ENCODE measurements at regions not wholly inside any gene's neighbourhood (a gene's known extent, or its start where the extent isn't known, plus 50 kb on each side); places are given as distances from the start of the nearest gene placed in this dataset.

DNA sequence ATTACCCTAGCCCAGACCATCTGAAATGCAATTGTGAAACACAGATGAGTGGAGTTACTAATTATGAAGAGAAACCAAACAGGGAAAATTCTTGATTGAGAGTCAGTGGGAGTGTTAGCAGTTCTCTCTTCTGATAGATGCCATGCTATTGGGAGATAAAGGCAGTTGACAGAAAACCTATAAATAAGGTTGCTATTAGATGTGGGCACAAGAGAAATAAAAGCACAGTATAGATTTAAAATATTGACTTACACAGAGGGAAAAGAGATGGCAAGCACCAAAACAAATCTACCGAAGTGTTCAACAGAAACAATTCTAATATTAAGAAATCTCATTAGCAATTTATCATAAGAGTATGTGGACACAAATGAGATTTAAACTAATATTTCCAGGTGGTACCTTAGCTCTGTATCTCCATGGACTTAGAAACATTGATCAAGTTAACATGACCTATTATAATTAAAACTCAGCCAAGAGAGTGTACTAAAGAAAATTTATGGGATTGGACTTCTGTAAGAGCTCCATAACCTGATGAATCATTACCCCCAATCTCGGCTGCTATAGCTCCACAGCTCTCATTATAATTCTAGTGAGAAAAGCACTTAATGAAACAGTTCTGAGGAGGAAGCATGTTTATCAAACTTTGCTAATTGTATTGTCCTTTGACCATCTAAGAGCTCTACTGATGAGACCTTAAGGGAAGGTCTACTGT lies 665.0 kb upstream of the RIOK2 start:
- Mint-ChIP-seq H3K9me3 (peaks cover 5% of the 10 kb centered on the region), H3K36me3 (no peaks in the 10 kb centered on the region), H3K4me1 (peaks cover 17% of the 10 kb centered on the region), H3K27me3 (ENCODE audit: low read depth) (no peaks in the 10 kb centered on the region), H3K27ac (no peak overlapping the region), H3K4me3 (no peak overlapping the region)
- no peak for TF ChIP-seq CTCF (IDR thresholded peaks at IDR 0.05; ENCODE audit: unreplicated experiment)
- no peak for DNase-seq (ENCODE audit: low spot score in 2 of 2, unreplicated experiment in 2 of 2)

DNA sequence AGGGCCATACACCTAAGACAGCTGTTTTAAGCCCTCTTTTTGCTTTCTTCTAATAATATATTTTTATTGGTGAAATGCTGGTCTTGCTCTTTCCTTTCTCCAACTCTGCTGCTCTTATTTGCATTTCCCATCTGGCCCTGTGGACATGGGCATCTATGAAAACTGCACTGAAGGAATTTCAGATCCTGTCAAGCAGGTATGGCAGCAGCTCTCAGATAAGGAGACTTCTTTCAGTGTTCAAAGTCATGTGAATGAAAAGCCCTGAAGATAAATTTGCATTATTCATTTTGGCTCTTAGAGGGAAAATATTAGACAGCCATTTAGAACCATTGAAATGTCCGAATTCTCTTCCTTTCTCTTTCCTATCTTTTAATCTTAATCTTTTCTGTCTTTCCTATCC lies 668.0 kb upstream of the RIOK2 start:
- peaks cover 7% of the 10 kb centered on the region for H3K9me3 Mint-ChIP-seq
- no peaks in the 10 kb centered on the region for H3K27me3 Mint-ChIP-seq (ENCODE audit: low read depth)
- no peak overlapping the region for H3K4me3 Mint-ChIP-seq
- no peaks in the 10 kb centered on the region for H3K36me3 Mint-ChIP-seq
- TF ChIP-seq CTCF (IDR thresholded peaks at IDR 0.05; ENCODE audit: unreplicated experiment), result no peak
- no peak overlapping the region for H3K27ac Mint-ChIP-seq
- peaks cover 17% of the 10 kb centered on the region for H3K4me1 Mint-ChIP-seq
- DNase-seq (ENCODE audit: low spot score in 2 of 2, unreplicated experiment in 2 of 2), result no peak

GRCh38 chr5:97854871-97855762 lies 672.1 kb upstream of the RIOK2 start:
- Mint-ChIP-seq H3K9me3 (peaks cover 19% of the 10 kb centered on the region), H3K4me1 (peaks cover 5% of the 10 kb centered on the region), H3K4me3 (no peak overlapping the region), H3K36me3 (no peaks in the 10 kb centered on the region), H3K27ac (no peak overlapping the region), H3K27me3 (ENCODE audit: low read depth) (no peaks in the 10 kb centered on the region)
- DNase-seq (ENCODE audit: low spot score in 2 of 2, unreplicated experiment in 2 of 2), result no peak
- TF ChIP-seq CTCF (IDR thresholded peaks at IDR 0.05; ENCODE audit: unreplicated experiment), result no peak

- H3K27ac Mint-ChIP-seq, result no peak overlapping the region
- no peaks in the 10 kb centered on the region for H3K27me3 Mint-ChIP-seq (ENCODE audit: low read depth)
- peaks cover 2% of the 10 kb centered on the region for H3K9me3 Mint-ChIP-seq
- no peak overlapping the region for H3K4me3 Mint-ChIP-seq
- DNase-seq (ENCODE audit: low spot score in 2 of 2, unreplicated experiment in 2 of 2), result no peak
- H3K36me3 Mint-ChIP-seq, result no peaks in the 10 kb centered on the region
- TF ChIP-seq CTCF (IDR thresholded peaks at IDR 0.05; ENCODE audit: unreplicated experiment), result no peak
- H3K4me1 Mint-ChIP-seq, result no peaks in the 10 kb centered on the region
Measured at GRCh38 chr5:97874491-97874890, 691.4 kb upstream of the RIOK2 start.

DNA sequence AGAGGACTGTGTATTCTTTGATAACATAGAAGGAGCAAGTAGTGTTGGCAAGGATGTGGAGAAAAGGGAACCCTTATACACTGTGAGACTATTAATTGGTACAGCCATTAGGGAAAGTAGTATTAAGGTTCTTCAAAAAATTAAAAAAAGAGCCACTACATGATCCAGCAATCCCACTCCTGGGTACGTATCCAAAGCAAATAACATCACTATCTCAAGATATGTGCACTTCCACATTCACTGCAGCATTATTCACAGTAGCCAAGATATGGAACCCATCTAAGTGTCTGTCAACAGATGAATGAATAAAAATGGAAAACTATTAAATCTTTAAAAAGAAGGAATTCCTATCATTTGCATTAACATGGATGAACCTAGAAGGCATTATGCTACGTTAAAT lies 693.2 kb upstream of the RIOK2 start:
- H3K4me3 Mint-ChIP-seq, result no peak overlapping the region
- H3K27ac Mint-ChIP-seq, result no peak overlapping the region
- no peaks in the 10 kb centered on the region for H3K36me3 Mint-ChIP-seq
- DNase-seq (ENCODE audit: low spot score in 2 of 2, unreplicated experiment in 2 of 2), result no peak
- no peak for TF ChIP-seq CTCF (IDR thresholded peaks at IDR 0.05; ENCODE audit: unreplicated experiment)
- H3K4me1 Mint-ChIP-seq, result no peaks in the 10 kb centered on the region
- H3K27me3 Mint-ChIP-seq (ENCODE audit: low read depth), result no peaks in the 10 kb centered on the region
- no peaks in the 10 kb centered on the region for H3K9me3 Mint-ChIP-seq

All from mesothelial cell of epicardium (in vitro differentiated cells).